OCI-LY7 (cell line): ENCODE measurements at regions not wholly inside any gene's neighbourhood (a gene's known extent, or its start where the extent isn't known, plus 50 kb on each side); places are given as distances from the start of the nearest gene placed in this dataset.

Source experiments
- CTCF ChIP-seq: fragments of 200-600 bp; sonication (generic); conservative IDR thresholded peaks from 2 replicates; pipeline ENCODE4 v1.5.1; 2014; ENCODE audit warnings: mild to moderate bottlenecking, antibody characterized with exemption, low read length, moderate library complexity, mixed read lengths
- EZH2phosphoT487 ChIP-seq: fragments of 200-600 bp; sonication (generic); IDR thresholded peaks from 2 replicates; pipeline ENCODE4 v1.6.1; 2018; ENCODE audit warnings: low read depth, borderline replicate concordance, mild to moderate bottlenecking, mixed run types, antibody characterized with exemption, low read length, moderate library complexity, mixed read lengths

DNA sequence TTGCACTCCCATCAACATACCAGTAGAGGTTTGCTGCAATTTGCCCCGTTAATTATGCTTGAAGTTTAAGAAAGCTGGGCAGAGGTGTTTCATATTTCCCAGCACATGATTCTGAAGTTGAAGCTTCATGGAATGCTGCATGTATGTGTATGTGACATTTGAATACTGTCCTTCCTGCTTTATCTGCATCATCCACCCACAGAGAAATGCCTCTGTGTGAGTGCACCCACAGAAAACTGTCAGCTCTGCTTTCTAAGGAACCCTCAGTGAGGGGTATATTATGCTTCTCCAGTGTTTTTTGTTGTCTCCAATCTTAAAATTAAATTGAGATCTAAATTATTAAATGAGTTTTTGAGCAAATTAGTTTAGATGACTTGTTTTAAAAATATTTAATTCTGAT is 358.1 kb upstream of the PIK3R1 start:
- TF ChIP-seq CTCF (no peak), EZH2phosphoT487 (no peak)
